HG02610 (cell line): ENCODE measurements at regions not wholly inside any gene's neighbourhood (a gene's known extent, or its start where the extent isn't known, plus 50 kb on each side); places are given as distances from the start of the nearest gene placed in this dataset.
"Not testable (repeated sequence)": the region's sequence is repeated elsewhere in the genome, so short reads cannot be mapped to it uniquely, and the experiment has no call there.

Source experiments
- ATAC-seq: cut with Tn5 transposase; IDR thresholded peaks from one replicate; pipeline ENCODE4 v1.9.1; 2021; ENCODE audit warnings: mild to moderate bottlenecking, moderate library complexity; ENCODE audit not compliant: unreplicated experiment

DNA sequence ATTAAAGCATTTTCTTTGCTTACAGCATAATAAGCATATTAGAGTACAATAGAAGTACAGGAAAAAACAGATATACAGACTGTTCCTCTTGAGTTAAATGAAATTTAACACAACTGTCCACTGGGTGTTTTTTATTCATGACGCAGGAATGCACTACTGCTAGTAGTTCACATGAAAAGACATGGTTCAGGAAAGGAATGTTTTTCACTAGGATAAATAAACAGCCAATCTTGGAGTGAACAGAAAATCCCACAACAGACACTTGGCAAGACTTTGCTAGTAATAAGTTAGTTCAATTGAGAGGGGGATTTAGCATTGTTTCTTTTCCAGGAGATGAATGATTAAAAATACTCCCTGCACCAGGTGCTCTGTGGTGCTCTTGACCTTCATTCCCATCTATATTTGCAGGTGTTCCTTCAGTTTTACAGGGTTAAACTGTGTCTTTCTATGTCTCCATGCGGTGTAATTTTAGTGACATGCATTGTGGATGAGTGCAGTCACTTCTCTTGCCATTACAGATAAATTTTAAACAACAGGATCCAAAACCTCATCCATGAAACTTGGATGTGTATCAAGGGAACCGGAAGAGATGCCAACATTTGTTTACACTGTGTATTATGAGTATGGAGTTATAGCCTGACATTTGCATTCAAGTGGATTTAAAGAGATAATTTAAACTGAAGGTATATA is 796.6 kb downstream of the DSC3 start:
- ATAC-seq, result no peak

DNA sequence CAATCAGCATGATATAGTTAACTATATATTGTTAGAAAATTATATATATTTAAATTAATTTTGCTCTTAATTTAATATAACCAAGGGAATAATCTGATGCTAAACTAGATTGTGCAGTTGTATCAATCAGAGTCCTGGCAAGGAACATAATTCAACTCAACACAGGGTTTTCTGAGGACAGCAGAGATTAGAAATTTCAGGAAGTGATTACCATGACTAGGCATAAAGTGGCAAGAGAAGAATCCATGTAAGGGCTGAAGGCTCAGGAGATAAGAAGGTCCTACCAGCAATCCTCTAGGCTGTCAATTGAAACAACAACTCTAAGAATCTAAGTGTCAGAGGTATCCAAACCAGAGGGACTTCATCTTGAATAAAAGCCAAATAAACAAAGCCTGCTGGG is 807.8 kb downstream of the DSC3 start:
- ATAC-seq, result no peak

DNA sequence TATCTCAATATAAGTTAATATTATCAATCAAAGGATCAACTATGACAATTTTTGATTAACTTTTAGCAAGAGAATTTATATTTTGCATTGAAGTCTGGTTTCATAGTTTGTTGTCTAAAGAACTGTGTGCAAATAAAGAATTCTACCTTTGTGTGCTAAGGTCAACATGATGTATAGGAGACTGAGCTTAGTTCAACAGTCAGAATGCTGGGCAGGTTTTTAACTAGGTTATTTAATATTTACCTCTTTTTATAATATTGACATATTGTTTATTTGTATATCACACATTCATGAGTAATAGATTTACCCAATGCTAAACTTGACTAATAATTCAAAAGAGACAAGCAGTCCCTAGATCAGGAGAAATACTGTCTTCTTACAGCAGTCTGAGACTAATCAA is 831.4 kb downstream of the DSC3 start:
- ATAC-seq, result no peak

DNA sequence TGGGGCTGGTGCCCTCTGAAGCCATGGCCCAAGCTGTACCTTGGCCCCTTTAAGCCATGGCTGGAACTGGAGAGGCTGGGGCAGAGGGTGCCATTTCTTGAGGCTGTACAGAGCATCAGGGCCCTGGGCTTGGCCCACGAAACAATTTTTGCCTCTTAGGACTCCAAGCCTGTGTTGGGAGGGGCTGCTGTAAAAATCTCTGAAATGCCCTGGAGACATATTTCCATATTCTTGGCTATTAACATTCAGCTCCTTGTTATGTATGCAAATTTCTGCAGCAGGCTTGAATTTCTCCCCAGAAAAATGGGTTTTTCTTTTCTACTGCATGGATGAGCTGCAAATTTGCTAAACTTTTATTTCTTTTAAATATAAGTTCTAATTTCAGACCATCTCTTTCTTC is 834.0 kb downstream of the DSC3 start:
- ATAC-seq, result no peak

DNA sequence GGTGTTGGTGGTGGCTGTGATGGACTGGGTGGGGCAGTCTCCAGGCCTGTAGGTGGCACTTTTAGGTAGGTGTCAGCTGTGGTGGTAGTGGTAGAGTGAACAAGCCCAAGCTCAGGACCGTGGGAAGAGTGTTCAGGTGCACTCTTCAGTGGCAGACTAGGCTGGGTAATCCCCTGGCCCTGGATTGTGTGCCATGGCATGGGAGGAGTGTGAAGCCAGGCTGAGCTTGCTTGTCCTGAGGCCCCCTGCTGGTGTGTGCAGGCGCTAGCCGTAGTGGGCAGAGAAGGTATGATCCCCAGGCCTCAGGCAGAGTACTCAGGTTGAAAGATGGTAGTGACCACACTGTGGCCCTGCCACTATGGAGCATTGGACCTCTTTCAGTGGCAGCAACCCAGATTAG is 850.3 kb downstream of the DSC3 start:
- no peak for ATAC-seq

DNA sequence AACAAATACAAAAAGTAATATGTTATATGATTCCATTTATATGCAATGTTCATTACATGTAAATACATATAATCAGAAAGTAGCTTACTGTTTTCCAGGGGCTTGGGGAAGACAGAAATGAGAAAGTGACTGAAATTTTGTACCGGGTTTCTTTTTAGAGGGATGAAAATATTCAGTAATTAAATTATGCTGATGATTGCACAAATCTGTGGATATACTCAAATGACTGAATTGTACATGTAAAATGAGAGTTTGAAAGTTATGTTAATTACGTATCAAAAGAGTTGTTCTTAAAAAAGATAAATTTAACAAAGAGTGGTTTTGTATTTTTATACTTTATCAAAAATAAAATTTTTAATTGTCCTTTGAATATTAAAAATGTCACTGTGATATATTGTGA is 856.3 kb downstream of the DSC3 start:
- no peak for ATAC-seq

DNA sequence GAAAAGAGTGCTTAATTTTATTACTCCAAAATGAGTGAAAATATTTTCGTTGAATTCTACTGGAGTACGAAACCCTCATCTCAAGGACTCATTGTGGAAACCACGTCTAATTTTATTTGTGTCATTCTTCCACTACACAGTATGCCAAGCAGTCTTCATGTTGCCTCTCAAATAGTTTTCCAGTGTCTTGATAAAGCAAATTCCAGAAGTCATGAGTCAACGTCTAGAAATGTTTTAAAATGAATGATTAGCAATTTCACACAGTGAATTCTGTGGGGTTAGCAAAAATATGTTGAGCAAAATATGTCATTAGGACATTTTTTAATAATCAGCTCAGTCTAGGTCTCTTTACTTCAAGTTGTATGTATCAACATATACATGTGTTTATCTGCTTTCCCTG is 865.5 kb downstream of the DSC3 start:
- ATAC-seq, result no peak

DNA sequence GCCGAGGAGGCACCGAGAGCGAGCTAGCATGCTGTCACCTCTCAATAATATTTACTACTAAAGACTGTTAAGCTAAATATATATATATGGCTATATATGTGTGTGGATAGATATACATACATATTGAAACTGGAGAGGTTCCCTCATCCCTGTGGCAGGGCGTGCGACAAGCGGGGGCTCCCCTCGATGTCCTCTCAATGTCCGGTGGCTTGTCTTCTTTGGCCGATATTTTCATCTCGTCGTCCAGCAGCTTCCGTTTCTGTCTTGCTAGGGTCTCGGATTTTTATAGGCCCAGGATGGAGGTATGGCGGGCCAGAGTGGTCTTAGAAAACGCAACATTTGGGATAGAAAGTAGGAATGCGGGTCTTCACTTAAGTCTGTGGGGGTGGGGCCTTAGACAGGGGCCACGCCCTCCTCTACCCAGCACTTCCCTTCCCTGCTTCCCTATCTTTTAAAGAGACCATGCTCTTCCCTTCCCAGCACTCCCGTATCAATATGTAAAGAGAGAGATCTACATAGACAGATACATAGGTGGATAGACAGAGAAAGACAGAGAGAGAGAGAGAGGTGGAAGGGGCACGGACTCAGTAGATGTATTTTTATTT is 866.8 kb downstream of the DSC3 start:
- ATAC-seq, result no peak

DNA sequence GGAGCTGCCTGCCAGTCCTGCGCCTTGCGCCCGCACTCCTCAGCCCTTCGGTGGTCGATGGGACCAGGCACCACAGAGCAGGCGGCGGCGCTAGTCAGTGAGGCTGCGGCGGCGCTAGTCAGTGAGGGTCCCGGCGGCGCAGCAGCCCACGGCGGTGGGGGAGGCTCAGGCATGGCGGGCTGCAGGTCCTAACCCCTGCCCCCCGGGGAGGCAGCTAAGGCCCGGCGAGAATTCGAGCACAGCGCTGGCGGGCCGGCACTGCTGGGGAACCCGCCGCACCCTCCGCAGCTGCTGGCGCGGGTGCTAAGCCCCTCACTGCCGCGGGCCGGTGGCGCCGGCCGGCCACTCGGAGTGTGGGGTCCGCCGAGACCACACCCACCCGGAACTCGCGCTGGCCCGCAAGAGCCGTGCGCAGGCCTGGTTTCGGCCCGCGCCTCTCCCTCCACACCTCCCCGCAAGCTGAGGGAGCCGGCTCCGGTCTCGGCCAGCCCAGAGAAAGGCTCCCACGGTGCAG is 867.4 kb downstream of the DSC3 start:
- no peak for ATAC-seq

DNA sequence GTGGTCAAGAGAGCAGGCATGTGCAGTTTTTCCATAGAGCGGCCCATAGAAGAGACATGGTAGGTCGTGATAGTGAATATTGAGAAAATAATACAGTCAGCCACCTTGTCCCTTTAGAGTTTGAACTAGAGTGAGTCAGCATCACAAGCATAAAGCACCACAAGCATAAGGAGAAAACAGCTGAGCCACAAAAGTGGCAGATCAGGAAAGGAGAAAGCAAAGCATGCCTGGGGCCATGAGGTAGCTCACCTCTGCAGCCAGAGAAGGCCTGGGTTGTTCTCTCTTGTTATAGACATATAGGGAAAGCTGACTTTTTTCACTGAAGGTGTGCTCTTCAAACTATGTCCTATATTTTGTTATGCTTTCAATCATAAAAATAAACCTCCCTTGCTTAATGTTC is 879.0 kb downstream of the DSC3 start:
- ATAC-seq, result no peak

DNA sequence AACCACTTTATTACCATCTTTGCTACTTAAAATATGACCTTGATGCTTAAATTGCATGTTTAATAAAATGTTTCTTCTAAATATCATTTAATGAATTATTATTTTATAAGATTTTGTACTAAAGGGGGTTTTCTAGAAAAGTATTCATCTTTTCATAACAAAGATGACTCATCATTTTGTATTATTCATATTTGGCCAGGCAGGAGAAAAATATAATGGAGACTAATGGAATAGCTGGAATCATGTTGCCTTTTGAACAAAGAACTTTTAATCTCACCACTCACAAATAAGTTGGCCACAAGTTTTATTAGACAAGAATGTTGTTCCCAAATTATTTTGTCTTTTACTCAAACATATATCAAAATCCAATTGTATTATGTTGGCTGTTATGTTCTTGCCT is 882.4 kb downstream of the DSC3 start:
- ATAC-seq, result no peak

DNA sequence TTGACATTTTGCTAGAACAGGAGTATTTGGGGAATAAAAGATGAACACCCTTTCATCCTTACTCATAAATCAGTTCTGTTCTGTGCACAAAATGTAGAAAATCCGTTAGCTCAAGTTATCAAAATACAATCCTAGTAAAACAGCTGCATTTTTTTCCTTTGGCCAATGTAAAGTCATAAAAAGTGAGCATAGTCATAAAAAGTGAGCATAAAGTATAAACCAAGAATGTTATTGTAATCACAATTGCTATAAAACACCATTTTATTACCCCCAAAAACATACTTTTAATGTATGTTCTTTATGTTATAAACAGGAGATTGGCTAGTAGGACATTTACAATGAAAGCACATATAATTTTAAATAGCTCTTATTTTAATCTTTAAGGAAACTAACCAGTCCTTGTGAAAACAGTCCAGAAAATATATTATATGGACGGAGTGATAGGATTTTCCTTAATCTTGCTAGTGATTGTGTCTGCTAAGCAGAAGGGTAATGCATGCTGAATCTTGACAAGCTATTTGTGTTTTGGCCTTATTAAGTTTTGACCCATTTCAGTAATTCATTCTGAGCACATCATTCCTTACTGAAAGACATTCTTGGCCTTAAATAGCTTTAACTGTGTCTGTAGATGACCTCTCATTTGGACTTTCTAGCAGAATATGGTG is 891.8 kb downstream of the DSC3 start:
- ATAC-seq, result no peak

DNA sequence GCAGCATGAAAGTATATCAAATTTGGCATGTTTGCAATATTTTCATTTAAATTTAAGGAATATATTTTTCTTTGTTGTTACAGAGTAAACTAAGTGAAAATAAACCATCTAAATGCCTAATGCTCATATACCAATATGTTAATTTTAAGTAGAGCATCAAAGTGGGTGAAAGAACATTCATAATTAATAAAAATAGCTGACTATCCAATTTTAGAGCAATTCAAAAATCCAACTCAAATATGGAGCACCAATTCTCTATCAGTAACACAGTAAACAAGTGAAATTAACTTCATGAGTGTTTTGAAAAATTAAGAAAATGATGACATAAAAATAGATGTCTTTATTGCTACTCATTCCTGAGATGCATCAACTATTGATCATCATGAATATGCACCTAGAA is 893.0 kb downstream of the DSC3 start:
- ATAC-seq, result no peak

DNA sequence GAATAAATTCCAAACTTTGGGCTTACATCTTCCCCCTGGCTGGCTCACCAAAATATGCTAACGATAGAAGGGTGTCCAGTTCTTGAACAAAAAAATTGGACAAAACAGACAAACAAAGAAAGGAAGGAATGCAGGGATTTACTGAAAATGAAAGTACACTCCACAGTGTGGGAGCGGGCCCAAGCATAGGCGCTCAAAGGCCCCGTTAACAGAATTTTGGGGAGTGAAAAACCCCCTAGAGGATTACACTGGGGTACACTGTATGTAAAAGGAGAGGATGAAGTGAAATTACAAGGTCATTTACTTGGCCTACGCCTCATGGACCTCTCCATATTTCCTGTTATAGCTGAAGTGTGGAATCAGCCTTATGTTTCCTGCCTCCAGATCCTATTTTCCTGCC is 899.7 kb downstream of the DSC3 start:
- ATAC-seq, result no peak

DNA sequence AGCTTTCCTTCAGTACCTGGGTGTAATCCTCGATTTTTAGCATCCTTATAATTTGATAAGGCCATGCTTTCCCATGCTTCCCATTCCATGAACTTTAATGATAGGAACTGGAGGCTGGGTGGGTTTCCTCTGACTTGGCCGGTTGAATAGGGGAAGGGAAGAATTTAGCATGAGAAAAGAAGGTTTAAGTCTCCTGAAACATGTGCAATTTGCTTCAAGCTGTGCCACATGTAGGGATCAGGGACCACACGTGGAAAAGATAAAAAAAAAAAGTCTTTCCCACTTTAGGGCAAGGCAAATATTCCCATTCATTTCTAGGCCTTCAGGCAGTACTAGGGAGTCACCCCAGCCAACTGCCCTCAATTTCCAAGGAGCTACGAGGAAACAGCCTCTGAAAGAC is 900.3 kb downstream of the DSC3 start:
- no peak for ATAC-seq

DNA sequence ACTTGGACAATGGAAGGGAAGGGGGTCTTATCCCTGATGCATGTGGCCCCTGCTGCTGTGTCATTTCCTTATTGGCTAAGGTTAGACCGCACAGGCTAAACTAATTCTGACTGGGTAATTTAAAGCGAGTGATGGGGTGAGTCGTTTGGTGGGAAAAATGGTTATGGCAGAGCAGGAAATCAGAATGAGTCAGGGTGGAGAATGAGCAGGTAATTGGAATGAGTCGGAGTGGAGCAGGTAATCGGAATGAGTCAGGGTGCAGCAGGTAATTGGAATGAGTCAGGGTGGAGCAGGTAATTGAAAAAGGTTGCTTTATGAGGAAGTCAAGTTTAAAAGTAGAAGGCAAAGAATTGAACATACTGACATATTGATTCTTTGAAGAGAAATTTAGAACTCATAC is 901.0 kb downstream of the DSC3 start:
- not testable (repeated sequence) for ATAC-seq

DNA sequence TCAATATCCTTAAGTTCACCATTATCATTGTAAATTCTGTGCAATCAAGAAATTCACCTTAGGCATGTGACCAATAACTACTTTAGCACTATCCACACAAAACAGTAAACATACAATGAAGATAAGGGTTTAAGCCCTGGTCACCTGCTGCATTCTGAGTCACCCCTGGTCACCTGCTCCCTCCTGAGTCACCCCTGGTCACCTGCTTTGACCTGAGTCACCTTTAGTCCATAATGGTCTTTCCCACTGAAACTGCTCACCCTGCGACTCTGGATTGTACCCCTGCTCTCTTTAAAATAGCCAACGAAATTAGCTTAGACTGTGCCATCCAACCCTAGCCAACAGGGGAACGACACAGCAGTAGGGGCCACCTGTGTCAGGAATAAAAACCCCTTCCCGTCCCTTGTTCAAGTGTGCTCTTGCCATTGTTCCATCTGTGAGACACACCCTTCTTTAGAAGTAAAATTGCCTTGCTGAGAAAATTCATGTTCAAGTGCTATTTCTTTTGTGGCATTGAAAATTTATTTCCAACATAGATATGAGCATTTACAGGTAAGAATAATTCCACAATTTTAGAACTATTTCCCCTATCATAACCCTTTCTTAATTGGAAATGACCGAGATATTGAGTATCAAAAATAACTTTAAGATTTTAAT is 902.8 kb downstream of the DSC3 start:
- ATAC-seq, result no peak

DNA sequence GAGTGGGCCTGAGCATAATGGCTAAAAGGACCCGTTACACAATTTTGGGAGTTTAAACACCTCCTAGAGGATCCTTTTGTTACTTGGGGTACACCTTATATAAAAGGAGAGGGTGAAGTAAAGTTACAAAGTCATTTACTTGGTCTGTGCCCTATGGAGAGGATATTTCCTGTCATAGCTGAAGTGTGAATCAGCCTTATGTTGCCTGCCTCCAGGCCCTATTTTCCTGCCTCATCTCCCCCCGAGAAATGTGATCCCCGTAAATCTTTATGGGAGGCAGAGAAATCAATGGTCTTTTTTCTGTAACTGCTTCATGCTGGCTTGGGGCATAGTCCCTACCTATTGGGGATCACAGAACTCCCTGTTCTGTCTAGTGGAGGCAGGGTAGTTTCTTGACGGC is 906.6 kb downstream of the DSC3 start:
- no peak for ATAC-seq

DNA sequence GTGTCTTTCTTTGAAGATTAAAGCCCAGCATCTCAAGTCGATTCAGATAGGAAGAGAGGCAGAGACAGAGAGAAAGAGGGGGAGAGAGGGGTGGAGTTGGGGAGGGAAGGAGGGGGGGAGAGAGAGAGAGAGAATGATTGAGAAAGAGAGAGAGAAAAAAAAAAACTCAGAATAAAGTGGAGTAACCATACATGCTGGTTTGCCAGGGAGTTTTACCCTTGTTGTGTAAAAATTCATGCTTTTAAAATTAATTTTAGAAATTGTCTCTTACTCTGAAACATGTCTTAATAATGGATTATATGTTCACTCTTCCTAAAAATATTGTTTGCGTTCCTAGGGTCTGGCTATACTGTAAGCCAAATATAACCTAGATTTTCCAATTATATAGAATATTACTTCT is 908.5 kb downstream of the DSC3 start:
- ATAC-seq, result no peak

DNA sequence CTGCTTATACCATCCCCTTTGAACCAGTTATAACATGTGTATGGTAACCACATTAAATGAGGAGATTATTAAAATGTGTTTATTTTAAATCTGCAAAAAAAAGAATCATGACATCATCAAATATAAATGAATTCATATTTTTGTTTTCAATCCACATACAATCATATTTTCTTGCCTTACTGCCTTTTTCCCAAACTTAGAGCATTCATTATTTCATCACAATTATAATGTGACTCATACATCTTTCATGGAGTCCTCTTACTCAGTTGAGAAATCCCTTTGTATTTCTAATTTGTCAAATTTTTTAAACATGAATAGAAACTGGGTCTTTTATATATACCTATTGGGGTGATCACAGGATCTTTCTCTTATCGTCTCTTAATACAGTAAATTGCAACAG is 909.6 kb downstream of the DSC3 start:
- no peak for ATAC-seq

DNA sequence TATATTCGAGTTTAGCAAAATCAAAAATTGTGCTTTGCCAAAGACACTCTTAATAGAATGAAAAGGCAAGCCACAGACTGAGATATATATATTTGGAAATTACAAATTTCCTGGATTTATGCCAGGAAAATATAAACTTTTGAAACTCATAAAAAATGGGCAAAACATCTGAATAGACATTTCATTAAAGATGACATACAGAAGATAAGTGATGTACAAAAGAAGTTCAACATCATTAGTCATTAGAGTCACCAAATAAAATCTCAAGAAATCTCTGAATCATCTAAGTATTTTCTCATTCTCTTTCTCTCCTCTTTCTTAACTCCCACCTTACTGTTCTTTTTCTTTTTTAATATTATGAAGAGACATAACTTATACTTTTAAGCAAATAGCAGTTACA is 921.1 kb downstream of the DSC3 start:
- no peak for ATAC-seq

DNA sequence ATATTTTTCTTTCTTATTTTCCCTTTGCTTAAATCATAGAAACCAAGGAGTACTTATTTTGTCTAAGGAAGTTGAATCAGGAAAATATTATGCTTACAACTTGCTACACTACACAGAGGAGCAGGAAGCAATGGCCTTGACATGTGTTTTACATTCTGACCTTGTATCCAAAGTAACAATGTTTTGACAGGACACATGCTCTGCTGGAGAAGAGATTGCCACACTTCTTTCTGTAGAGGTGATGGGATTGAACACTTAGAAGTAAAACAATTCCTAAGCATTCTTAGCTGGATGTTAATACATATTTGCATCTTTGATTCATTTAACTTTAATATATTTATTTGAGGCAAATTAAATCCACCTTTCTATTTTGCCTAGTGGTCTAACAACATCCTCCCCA is 929.1 kb downstream of the DSC3 start:
- ATAC-seq, result no peak
